ENCODE measurements at regions not wholly inside any gene's neighbourhood (a gene's known extent, or its start where the extent isn't known, plus 50 kb on each side); places are given as distances from the start of the nearest gene placed in this dataset.

- no peak overlapping the region for H3K4me3 ChIP-seq
- no peak overlapping the region for H3K27ac ChIP-seq
- TF ChIP-seq CTCF (IDR thresholded peaks at IDR 0.05), result no peak
These were observed 240.8 kb upstream of the RGPD4 start for GRCh38 chr2:107585851-107586250.

GRCh38 chr2:107588181-107588580 is 238.5 kb upstream of the RGPD4 start:
- no peak for TF ChIP-seq CTCF (IDR thresholded peaks at IDR 0.05)
- no peak for DNase-seq (ENCODE audit: low spot score)

More at GRCh38 chr2:107585851-107586250, 240.8 kb upstream of the RGPD4 start:
- no peak for DNase-seq (ENCODE audit: low spot score)

GRCh38 chr2:107589079-107589491 is 237.6 kb upstream of the RGPD4 start:
- no peak for TF ChIP-seq CTCF (IDR thresholded peaks at IDR 0.05)
- no peak for DNase-seq (ENCODE audit: low spot score)
- no peak overlapping the region for H3K27ac ChIP-seq
- H3K4me3 ChIP-seq, result no peak overlapping the region

More at GRCh38 chr2:107588181-107588580, 238.5 kb upstream of the RGPD4 start:
- Histone ChIP-seq H3K27ac (no peak overlapping the region), H3K4me3 (no peak overlapping the region)

- Histone ChIP-seq H3K4me3 (no peak overlapping the region), H3K27ac (no peak overlapping the region)
- no peak for TF ChIP-seq CTCF (IDR thresholded peaks at IDR 0.05)
- no peak for DNase-seq (ENCODE audit: low spot score)
These were observed 235.0 kb upstream of the RGPD4 start for GRCh38 chr2:107591561-107592279.

GRCh38 chr2:107592280-107592624 is 234.4 kb upstream of the RGPD4 start:
- H3K4me3 ChIP-seq, result no peak overlapping the region
- TF ChIP-seq CTCF (IDR thresholded peaks at IDR 0.05), result no peak
- no peak for DNase-seq (ENCODE audit: low spot score)
- no peak overlapping the region for H3K27ac ChIP-seq

- no peak overlapping the region for H3K4me3 ChIP-seq
- DNase-seq (ENCODE audit: low spot score), result no peak
- H3K27ac ChIP-seq, result no peak overlapping the region
- no peak for TF ChIP-seq CTCF (IDR thresholded peaks at IDR 0.05)
These were observed 231.4 kb upstream of the RGPD4 start for GRCh38 chr2:107595285-107595684.

- TF ChIP-seq CTCF (IDR thresholded peaks at IDR 0.05), result no peak
- DNase-seq (ENCODE audit: low spot score), result no peak
- Histone ChIP-seq H3K4me3 (no peak overlapping the region), H3K27ac (no peak overlapping the region)
These were observed 230.9 kb upstream of the RGPD4 start for GRCh38 chr2:107595749-107596148.
